ENCODE measurements at regions not wholly inside any gene's neighbourhood (a gene's known extent, or its start where the extent isn't known, plus 50 kb on each side); places are given as distances from the start of the nearest gene placed in this dataset.

- DNase-seq: no peak
Measured at GRCh38 chr12:24252602-24253001, 303.1 kb upstream of the SOX5 start.

GRCh38 chr12:24246934-24247333 lies 297.5 kb upstream of the SOX5 start:
- DNase-seq: no peak

GRCh38 chr12:24246376-24246775 lies 296.9 kb upstream of the SOX5 start:
- DNase-seq: no peak

GRCh38 chr12:24244801-24245200 lies 295.3 kb upstream of the SOX5 start:
- DNase-seq: peak; percentile 96

- no peak for DNase-seq
Measured at GRCh38 chr12:24244231-24244630, 294.8 kb upstream of the SOX5 start.

DNA sequence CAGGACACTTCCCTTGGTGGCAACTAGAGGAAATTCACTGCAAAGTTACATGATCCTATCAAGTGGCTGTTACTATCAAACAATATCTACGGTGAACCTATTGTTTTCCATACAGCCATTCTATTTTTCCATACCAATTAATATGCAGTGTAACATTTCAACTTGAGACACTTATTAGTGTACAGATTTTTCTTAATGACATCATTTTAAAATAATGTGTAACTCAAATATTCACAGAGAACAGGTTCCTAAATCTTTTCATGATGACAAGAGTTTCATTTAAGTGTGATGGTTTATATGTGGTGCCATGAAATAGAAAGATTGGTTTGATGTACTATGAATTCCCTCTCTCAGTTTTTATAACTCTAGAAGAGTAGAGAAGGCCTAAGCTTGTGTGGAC lies 291.2 kb upstream of the SOX5 start:
- no peak for DNase-seq

DNA sequence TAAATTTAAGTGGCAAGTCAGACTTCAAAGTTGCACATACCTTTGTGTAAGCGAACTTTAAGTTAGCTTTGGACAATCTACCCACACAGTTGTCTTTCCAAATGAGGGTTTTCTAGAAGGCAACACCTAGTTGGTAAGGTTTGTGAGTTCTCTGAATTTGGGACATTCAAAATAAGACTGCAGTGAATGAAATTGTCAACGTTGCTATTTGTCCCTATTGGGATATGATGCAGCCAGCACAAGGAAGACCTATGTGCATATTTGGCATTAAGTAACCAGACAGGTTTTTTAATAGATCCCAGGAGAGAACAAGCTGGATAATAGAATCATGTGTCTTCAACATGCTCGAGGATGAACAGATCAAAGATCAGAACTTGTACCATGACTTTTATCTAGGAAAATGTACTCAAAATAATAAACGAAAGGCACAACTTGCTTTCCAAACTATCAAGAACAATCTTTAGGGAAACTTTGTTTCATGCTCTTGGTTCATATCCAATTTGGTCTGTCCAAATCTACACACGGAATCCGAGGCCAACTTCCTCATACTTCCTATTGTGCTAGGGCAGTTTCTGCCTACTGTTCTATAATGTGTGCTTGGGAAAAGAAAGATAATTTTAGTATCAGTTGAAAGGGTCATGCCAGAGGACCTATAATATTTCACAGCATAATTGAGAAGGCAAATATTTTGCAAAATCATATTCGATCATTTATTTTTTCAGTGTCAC lies 284.2 kb upstream of the SOX5 start:
- no peak for DNase-seq

GRCh38 chr12:24232531-24232930 lies 283.1 kb upstream of the SOX5 start:
- no peak for DNase-seq

GRCh38 chr12:24231298-24231697 lies 281.8 kb upstream of the SOX5 start:
- no peak for DNase-seq

GRCh38 chr12:24230061-24230701 lies 280.7 kb upstream of the SOX5 start:
- no peak for DNase-seq

GRCh38 chr12:24229031-24229700 lies 279.7 kb upstream of the SOX5 start:
- DNase-seq: no peak

DNA sequence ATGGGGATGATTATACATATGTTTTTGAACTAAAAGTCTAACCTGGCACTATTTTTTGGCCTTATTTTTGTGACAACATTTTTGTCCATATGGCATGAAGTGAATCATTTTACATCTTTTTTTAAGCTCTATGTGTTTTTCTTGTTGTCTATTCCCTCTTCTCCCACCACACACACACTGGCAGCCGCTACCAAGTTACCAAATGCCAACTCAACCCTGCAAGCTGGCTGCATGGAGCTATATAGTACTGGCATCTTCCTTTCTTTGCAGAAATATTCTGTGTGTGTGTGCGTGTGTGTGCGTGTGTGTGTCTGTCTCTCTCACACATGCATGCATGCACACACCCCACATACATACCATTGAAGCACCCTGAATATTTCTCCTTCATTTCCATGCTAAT lies 278.9 kb upstream of the SOX5 start:
- no peak for DNase-seq

- DNase-seq: peak; percentile 85
Measured at GRCh38 chr12:24227551-24227950, 278.1 kb upstream of the SOX5 start.

- DNase-seq: peak; percentile 100
Measured at GRCh38 chr12:24226745-24227350, 277.4 kb upstream of the SOX5 start.

DNA sequence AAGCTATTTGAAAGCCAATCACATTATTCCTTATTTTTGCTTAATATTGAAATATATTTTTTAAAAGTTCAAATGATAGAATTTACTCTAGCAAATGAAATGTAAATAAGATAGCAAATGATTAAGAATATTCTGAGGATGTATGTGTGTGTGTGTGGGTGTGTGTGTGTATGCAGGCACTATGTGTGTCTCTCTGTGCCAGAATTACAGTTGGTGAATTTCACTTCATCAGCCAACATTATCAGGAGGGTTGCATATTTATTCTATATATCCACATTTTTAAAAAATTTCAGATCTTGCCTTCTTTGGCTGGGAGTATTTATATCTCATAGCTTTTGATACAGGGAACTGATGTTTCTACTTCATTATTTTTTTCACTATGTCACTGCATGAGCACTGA lies 274.9 kb upstream of the SOX5 start:
- DNase-seq: no peak

DNA sequence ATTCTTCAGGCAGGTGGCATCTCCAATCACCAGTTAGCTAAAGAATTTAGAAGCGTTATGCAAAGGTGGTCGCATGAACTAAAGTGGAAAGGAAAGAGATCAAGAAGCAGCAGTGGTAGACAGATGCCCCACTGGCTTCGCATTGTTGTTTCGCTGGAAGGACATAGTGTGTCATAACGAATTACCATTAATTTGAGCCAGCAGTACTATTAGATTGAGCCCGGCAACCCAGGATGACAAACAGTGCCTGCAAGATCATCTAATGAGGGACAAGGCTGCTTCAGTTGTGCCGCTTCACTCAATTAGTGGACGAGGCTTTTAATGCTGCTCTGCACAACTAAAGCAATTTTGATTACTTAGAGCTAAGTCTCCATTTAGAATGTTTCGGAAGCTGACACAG lies 274.5 kb upstream of the SOX5 start:
- no peak for DNase-seq

GRCh38 chr12:24222968-24223367 lies 273.5 kb upstream of the SOX5 start:
- DNase-seq: peak; percentile 77

GRCh38 chr12:24212496-24212895 lies 263.0 kb upstream of the SOX5 start:
- DNase-seq: no peak

DNA sequence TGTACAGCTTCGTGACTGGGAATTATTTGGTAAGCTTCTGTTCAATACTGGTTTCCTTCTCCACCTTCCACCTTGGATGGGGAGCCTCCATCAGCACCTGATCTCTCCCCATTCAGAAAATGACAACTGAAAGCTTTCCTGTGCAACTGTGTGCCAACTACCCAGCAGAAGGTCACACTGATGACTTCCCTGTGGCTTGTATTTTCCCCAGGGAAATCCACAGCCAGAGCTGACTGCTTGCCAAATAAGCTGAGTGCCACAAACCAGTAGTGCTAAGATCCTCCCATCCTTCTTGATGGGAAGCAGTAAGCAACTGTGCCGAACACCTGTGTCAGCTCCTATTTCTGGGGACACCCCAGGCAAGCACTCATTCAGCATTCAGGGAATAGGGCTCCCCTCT lies 257.2 kb upstream of the SOX5 start:
- DNase-seq: no peak

GRCh38 chr12:24201258-24201970 lies 251.9 kb upstream of the SOX5 start:
- DNase-seq: peak; percentile 95

DNA sequence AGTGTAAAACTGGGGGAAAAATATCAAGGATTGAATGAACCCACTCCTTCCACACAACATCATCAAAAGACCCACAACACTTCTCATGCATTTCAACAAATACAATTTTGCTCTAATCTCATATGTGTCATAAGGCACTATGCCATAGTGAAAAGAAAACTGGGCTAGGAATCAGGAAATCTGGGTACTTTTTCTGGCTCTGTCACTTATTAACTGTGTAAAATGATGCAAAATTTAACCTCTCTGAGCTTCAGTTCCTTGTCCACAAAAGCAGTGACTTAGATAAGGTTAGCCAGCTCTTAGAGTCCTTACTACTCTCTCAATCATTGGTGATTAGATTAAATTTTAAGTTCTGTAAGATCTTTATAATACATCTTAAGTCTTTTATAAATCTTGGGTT lies 250.5 kb upstream of the SOX5 start:
- DNase-seq: peak; percentile 66

- no peak for DNase-seq
Measured at GRCh38 chr12:24198936-24199671, 249.6 kb upstream of the SOX5 start.
